GM12874 (cell line): ENCODE measurements at regions not wholly inside any gene's neighbourhood (a gene's known extent, or its start where the extent isn't known, plus 50 kb on each side); places are given as distances from the start of the nearest gene placed in this dataset.

Experiments
- TF ChIP-seq, protein P1 (sequence below): IDR thresholded peaks from 2 replicates; pipeline ENCODE4 v1.5.1; 2011; ENCODE audit warnings: low read depth, mild to moderate bottlenecking, control low read depth, low read length, moderate library complexity; ENCODE audit not compliant: insufficient read depth

DNA sequence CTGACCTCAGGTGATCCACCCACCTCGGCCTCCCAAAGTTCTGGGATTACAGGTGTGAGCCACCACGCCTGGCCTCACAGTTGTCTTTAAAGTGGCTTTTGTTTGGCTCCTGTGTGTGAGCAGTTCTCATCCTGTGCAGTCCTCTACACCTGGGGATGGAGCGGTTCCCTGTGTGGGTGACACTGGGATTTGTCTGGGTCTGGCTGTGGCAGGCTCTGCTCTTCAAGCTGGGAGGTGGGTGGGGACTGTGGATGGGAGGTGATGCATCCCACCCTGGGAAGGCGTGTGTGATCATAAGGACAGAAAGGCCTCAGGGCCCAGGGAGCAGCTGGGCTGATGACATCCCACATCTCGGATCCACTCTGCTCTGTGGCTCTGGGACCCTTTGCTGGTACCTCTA is 1266.8 kb downstream of the BRD1 start:
- TF ChIP-seq, protein P1, sequence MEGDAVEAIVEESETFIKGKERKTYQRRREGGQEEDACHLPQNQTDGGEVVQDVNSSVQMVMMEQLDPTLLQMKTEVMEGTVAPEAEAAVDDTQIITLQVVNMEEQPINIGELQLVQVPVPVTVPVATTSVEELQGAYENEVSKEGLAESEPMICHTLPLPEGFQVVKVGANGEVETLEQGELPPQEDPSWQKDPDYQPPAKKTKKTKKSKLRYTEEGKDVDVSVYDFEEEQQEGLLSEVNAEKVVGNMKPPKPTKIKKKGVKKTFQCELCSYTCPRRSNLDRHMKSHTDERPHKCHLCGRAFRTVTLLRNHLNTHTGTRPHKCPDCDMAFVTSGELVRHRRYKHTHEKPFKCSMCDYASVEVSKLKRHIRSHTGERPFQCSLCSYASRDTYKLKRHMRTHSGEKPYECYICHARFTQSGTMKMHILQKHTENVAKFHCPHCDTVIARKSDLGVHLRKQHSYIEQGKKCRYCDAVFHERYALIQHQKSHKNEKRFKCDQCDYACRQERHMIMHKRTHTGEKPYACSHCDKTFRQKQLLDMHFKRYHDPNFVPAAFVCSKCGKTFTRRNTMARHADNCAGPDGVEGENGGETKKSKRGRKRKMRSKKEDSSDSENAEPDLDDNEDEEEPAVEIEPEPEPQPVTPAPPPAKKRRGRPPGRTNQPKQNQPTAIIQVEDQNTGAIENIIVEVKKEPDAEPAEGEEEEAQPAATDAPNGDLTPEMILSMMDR: no peak

DNA sequence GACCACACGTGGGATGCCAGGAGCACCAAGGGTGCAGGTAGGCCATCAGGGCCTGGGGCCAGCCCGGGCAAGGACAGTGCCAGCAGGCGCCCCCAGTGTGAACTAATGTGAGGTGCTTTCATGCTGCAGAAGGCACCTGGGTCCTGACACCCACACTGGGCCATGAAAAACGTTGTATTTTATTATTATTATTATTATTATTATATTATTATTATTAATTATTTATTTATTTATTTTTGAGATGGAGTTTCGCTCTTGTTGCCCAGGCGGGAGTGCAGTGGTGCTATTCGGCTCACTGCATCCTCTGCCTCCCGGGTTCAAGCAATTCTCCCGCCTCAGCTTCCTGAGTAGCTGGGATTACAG is 1267.3 kb downstream of the BRD1 start:
- TF ChIP-seq, protein P1: no peak

DNA sequence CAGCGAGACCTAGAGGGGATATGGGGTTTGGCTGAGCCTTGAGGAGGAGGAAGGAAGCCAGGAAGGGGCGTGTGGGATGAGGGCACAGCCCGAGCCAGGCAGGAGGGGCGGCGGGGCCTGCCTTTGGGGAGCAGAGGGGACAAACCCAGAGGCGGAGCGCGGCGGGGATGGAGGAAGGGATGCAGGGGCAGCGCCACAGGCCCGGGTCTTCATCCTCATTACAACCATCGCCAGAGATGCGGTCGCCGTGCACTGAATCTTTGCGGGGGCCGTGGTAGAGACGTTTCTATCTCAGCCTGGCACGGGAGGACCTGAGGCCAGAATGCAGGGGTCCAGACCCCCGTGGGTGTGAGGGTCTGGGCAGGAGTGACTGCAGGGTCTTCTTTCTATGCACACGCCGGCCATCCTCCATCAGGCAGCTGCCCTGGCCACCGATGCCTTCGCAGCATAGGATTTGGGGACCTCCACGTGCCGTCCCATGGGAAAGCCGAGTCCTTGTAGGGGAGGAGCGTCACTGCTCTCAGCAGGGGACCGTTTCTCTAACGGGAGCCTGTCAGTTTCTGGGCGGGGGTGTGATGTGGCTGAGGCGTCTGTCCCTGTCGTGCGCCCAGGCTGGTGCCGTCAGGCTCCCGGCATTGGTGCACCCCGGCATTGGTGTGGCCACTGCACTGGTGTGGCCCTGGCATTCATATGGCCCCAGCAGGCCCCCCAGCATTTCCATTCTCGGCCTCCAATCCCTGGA is 1267.9 kb downstream of the BRD1 start:
- TF ChIP-seq, protein P1: no peak

DNA sequence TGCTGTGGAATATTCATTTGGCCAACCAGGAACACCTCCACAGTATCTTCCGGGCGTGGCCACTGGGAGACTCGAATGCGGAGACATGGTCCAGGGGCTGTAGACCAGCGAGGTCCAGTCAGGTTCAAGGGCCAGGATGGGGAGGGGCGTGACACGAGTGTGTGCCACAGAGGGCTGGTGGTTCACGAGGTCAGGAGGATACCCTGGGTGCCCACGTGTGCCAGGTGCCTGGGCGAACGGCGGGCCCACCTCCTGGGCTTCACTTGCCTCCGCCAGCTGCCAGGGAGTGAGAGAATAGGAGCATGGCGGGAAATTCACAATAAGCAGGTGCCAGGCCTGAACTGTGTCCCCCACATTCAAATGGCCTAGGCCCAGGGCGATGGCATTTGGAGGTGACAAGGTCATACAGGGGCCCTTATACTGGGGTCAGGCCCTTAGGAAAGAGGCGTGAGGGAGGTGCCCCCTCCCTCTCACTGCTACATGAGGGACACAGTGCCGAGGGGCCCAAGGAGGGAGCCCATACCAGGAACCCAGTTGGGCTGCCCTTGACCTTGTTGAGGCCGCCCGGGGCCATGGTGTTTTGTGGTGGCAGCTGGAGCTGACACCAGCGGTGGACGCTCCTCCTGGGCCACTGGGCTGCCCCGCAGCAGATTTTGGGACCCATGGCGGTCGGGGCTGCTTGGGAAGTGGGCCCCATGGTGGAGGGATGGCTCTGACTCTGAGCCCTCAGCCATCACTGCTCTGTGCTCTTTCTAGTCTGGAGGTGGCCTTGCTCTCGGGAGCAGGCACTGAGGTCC is 1268.9 kb downstream of the BRD1 start:
- TF ChIP-seq, protein P1: no peak

DNA sequence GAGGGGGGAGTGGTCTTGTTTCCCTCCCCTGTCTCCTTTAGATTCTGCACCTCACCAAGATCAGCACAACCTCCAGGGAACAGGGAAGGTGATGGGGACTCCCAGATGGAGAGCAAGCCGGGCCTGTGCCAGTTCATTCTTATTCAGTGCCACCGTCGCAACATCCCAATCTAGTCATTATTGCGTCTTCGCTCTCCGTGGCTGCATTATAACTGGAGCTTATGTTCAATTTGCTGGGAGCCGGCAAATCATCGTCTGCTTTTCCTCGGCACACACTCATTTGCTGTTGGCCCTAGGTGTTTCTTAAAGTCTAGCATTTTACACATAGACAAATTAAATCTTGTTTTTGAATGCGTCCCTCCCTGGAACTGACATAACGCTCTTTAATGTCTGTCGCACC is 1269.7 kb downstream of the BRD1 start:
- TF ChIP-seq, protein P1: no peak

DNA sequence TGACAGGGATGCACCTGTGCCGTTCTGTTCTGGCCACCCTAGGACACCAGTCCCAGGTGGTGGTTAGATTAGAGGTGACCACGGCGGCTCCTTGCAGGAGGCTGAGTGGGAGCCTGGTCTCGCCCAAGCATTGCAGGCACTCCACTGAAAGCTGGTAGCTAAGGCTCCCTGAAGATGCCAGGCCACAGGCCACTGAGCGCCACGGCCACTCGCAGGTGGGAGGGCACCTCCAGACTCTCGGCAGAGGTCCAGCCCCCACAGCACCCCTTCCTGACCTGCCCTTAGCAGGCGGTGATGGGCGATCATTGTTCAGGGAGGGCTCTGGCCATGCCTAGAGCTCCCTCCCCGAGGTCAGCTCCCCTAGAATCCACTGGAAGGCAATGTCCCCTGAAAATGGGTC is 1270.2 kb downstream of the BRD1 start:
- TF ChIP-seq, protein P1: no peak

DNA sequence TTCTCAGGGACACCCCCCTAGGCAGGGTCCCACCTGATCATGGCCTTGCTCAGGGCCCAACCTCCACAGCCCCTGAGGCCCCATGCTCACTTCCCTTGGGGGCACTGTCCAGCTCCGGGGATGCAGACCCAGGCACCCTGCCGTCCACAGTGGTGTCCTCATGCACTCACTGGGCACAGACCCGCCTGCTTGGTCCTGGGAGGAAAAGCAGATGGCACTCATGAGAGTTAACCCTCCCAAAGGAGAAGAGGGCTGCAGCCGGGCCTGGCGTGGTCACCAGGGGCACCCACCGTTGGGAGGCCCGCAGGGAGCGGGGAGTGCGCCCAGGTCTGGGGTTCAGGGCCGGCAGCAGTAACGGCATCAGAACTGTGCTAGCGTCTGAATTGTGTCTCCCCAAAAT is 1270.9 kb downstream of the BRD1 start:
- TF ChIP-seq, protein P1: no peak
